Coronary artery (tissue), 2 donors: ENCODE measurements at regions not wholly inside any gene's neighbourhood (a gene's known extent, or its start where the extent isn't known, plus 50 kb on each side); places are given as distances from the start of the nearest gene placed in this dataset.
"Not testable (repeated sequence)": the region's sequence is repeated elsewhere in the genome, so short reads cannot be mapped to it uniquely, and the experiment has no call there.

Source experiments
- DNase-seq: peaks from one replicate; pipeline ENCODE4 v3.0.0-alpha.2; 2017; ENCODE audit warnings: low spot score
- H3K27ac ChIP-seq, 2 donors: fragments of 200-600 bp; sonication (generic); one replicate each; pipeline ENCODE4 v1.5.1; 2016 to 2019
- H3K4me3 ChIP-seq: fragments of 200-600 bp; sonication (generic); 2 replicates; pipeline ENCODE4 v1.5.1; 2016; ENCODE audit warnings: mild to moderate bottlenecking, moderate library complexity
- TF ChIP-seq, protein P1 (sequence below): fragments of 200-600 bp; sonication (generic); IDR thresholded peaks from one replicate; pipeline ENCODE4 v1.5.1; 2019; ENCODE audit warnings: antibody characterized with exemption

DNA sequence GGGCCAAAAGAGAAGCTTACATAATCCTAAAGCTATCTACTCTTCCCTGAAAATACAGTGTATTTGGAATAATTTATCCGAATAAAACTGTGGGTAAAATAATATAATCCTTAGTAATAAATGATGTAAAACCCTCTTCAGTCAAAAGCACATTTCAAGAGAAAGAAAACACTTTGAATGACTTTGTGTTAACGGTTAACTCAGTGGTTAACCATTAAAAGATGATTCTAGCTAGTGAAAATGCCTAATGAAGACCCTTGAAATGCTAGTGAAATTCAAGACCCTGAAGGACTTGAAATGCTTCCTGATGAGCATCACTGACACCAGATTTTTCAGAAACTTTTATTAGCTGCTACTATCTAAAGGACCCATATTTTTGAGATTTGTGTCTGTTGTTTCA, 70.7 kb downstream of the COX7C start:
- TF ChIP-seq, protein P1, sequence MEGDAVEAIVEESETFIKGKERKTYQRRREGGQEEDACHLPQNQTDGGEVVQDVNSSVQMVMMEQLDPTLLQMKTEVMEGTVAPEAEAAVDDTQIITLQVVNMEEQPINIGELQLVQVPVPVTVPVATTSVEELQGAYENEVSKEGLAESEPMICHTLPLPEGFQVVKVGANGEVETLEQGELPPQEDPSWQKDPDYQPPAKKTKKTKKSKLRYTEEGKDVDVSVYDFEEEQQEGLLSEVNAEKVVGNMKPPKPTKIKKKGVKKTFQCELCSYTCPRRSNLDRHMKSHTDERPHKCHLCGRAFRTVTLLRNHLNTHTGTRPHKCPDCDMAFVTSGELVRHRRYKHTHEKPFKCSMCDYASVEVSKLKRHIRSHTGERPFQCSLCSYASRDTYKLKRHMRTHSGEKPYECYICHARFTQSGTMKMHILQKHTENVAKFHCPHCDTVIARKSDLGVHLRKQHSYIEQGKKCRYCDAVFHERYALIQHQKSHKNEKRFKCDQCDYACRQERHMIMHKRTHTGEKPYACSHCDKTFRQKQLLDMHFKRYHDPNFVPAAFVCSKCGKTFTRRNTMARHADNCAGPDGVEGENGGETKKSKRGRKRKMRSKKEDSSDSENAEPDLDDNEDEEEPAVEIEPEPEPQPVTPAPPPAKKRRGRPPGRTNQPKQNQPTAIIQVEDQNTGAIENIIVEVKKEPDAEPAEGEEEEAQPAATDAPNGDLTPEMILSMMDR, result no peak
- H3K4me3 ChIP-seq, result no peak overlapping the region
- no peak for DNase-seq
- H3K27ac ChIP-seq, result no peak overlapping the region

DNA sequence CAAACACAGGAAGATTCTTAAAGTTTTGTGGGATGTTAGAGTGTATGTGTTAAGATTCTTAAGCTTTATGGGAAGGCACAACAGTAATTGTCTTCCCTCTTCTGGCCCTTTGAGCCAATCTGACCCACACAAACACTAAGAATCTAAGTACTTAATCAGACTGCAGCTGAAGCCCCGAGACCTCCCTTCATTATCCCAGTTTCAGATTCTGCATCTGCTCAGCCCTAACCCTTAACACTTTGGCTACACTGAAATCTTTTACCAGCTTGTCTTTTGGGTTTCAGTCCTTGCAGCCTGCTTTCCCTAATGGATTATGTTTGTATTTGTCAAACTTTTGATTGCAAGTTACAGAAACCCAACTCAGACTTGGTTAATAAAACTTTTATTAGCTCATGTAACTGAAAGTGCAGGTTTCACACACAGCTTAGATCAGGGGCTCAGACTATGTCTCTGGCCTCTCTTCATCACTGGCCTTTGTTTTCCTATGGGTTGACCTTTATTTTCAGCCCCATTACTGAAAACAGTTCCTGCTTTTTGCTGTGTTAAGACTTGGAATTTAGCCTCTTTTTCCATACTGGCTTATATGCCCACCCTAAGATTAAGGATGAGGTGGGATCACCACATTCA, 71.5 kb downstream of the COX7C start:
- TF ChIP-seq, protein P1, result no peak
- Histone ChIP-seq H3K27ac (no peak overlapping the region), H3K4me3 (no peak overlapping the region)
- no peak for DNase-seq

DNA sequence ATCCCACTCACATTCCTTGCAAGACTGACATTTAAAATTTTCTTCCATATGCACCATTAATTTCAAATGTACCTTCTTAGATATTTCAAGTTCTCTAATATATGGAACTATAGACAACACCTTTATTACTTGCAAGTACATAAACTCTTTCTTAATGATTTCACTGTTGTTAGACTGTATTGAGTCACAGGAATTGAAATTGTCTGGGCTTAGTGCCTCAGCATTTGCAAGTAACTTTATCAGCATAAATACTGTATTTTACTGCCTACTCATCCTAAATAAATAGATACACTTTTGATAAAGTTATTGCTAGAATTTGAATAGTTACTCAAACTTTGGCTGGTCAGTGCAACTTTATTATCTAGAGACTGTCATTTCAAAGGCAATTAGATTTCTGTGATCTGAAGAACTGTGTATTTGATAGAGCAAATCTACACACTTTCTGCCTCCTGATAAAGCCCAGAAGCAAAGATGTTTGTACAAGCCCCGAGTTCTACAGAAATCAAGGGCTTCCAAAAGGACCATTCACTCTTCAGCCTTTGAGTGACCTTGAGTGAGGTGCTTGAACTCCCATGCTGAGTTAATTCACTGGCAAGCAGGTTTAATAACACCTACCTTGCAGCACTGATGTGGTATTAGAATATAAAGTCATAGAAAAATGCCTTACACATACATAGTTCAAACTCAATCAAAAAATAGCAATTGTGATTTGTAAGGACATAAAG, 91.6 kb downstream of the COX7C start:
- no peak for DNase-seq
- Histone ChIP-seq H3K4me3 (no peak overlapping the region), H3K27ac (no peak overlapping the region)
- TF ChIP-seq, protein P1, result no peak

DNA sequence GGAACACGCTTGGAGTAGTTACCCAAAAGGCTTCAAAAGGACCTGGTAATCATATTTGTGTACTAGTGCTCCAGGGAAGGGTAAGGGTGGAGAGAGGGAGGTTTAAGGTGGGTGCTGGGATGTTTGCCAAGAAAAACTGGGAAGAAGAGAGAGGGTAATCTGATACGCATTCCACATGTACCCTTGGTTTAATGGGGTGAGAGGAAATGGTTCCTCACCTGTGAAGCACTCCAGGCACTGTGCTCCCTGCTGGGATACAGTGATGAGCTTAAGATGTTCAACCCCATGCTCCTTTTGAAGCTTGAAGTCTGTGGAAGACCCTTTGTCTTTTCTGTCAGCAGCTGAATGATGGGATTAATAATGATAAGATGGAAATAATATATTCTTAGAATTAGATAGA, 98.4 kb downstream of the COX7C start:
- no peak overlapping the region for H3K27ac ChIP-seq
- TF ChIP-seq, protein P1, result no peak
- DNase-seq, result no peak
- H3K4me3 ChIP-seq, result no peak overlapping the region

DNA sequence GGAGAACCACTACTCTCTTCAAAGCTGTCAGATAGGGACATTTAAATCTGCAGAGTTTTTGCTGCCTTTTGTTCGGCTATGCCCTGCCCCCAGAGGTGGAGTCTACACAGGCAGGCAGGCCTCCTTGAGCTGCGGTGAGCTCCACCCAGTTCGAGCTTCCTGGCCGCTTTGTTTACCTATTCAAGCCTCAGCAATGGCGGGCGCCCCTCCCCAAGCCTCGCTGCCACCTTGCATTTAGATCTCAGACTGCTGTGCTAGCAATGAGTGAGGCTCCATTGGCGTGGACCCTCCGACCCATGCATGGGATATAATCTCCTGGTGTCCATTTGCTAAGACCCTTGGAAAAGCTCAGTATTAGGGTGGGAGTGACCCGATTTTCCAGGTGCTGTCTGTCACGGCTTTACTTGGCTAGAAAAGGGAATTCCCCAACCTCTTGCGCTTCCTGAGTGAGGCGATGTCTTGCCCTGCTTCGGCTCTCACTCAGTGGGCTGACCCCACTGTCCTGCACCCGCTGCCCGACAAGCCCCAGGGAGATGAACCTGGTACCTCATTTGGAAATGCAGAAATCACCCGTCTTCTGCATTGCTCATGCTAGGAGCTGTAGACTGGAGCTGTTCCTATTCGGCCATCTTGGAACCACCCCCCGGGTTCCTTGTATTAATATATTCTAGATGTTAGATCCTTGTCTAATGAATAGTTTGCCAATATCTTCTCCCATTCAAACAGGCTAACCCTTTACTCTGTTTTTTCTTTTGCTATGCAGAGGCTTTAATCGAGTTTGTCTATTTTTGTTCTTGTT, 113.8 kb downstream of the COX7C start:
- not testable (repeated sequence) for DNase-seq, H3K4me3 ChIP-seq, H3K27ac ChIP-seq

DNA sequence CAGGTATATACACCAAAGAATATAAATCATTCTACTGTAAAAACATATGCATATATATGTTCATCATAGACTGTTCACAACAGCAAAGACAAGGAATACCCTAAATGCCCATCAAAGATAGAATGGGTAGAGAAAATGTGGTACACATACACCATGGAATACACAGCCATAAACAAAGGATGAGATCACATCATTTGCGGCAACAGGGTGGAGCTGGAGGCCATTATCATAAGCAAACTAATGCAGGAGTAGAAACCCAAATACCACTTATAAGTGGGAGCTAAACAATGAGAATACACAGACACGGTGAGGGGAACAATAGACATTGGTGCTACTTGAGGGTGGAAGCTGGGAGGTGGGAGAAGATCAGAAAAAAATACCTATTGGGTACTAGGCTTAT, 117.6 kb downstream of the COX7C start:
- DNase-seq, result no peak
- H3K4me3 ChIP-seq, result no peak overlapping the region
- TF ChIP-seq, protein P1, result no peak
- H3K27ac ChIP-seq, result no peak overlapping the region

DNA sequence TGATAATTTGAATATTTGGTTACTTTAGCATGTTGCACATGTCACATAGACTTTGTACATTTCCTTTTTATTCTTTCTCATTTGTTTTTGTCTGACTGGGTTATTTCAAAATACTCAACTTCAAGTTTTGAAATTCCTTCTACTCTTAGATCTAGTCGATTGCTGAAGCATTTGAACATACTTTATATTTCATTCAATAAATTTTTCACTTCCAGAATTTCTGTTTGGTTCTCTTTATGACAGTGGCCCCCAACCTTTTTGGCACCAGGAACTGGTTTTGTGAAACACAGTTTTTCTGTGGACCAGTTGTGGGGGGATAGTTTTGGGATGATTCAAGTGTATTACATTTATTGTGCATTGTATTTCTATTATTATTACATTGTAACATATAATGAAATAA, 119.8 kb downstream of the COX7C start:
- H3K27ac ChIP-seq, result no peak overlapping the region
- TF ChIP-seq, protein P1, result no peak
- H3K4me3 ChIP-seq, result no peak overlapping the region
- DNase-seq, result no peak
